ENCODE measurements at regions not wholly inside any gene's neighbourhood (a gene's known extent, or its start where the extent isn't known, plus 50 kb on each side); places are given as distances from the start of the nearest gene placed in this dataset.
"Not testable (repeated sequence)": the region's sequence is repeated elsewhere in the genome, so short reads cannot be mapped to it uniquely, and the experiment has no call there.

DNA sequence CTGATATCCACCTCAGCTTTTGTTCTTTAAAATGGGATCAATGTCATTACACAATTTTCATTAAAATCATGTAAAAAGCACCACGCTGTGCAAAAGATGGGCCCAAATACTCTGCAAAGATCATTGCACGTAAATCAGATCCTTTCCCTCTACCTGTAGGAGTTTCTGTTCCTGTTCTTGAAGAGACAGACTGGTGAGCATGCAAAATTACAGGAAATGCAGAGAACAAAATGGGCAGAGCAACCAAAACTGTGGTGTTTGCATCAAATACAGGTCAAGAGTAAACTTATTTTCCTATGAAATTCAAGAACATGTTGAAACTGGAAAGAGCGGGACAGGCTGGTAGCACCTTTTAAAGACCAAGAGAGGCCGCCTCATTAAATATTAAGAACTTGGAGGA lies 294.9 kb upstream of the ADGRL2 start (continued):
- TF ChIP-seq CREB1 (IDR thresholded peaks at IDR 0.05) (no peak), POU5F1 (IDR thresholded peaks at IDR 0.05; ENCODE audit: low read depth, low read length) (no peak), CHD2 (IDR thresholded peaks at IDR 0.05; ENCODE audit: low read length) (no peak)

DNA sequence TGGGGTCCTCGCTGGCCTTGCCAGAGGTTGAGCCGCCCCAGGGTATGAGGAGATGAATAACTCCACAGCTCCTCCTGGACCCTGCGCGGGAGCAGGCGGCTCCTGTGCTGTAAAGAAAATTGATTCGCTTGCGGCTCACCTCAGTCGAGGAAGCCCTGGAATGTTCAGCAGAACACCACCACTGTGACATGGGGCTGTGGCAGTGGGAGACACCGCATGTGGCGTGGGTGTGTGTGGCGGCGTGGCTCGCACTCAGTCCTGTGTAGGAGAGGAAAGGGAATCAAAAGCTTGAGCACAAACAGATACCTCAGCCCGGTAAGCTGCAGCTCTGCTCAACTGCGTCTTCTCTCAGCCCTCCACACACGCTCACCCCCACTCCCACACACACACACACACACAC lies 295.9 kb upstream of the ADGRL2 start:
- FAIRE-seq; DNase-seq (ENCODE audit: low read depth in 1 of 2, low spot score in 2 of 2); H3K9ac ChIP-seq (replicated peaks in 1 of 4; ENCODE audit: extremely low read depth in 1 of 4, low read depth in 3 of 4, low read length in 3 of 4); H3K4ac ChIP-seq (replicated peaks; ENCODE audit: insufficient read length, low read depth, low read length); H2BK5ac ChIP-seq (ENCODE audit: low read depth, low read length); H3K23me2 ChIP-seq (ENCODE audit: low read depth, low read length); H2BK120ac ChIP-seq (replicated peaks; ENCODE audit: low read depth, low read length); H2BK12ac ChIP-seq (ENCODE audit: low read depth, low read length); H3K79me2 ChIP-seq (ENCODE audit: control insufficient read depth in 1 of 2, insufficient read depth in 2 of 2, low read length in 2 of 2); H3K23ac ChIP-seq (ENCODE audit: insufficient read length); CTCF ChIA-PET (ENCODE audit: partially characterized antibody); H4K8ac ChIP-seq (ENCODE audit: extremely low read depth, insufficient read depth, low read length); H4K5ac ChIP-seq (ENCODE audit: insufficient read length, low read depth, low read length); H2BK20ac ChIP-seq (ENCODE audit: low read length); H3K18ac ChIP-seq (ENCODE audit: extremely low read depth, low read length); H3K14ac ChIP-seq (ENCODE audit: insufficient read length); H3K36me3 ChIP-seq (ENCODE audit: control insufficient read depth in 2 of 4, insufficient read depth in 4 of 4, low read length in 3 of 4); H3K4me3 ChIP-seq (ENCODE audit: extremely low read depth in 1 of 4, insufficient read depth in 2 of 4, low read depth in 3 of 4, low read length in 4 of 4); H2AFZ ChIP-seq (ENCODE audit: low read length); H3K4me1 ChIP-seq (replicated peaks in 1 of 4; ENCODE audit: control insufficient read depth in 3 of 4, insufficient read depth in 4 of 4, low read length in 3 of 4); H3K27me3 ChIP-seq (replicated peaks in 1 of 4; ENCODE audit: control insufficient read depth in 3 of 4, extremely low read depth in 1 of 4, insufficient read depth in 3 of 4, low read length in 3 of 4); H3K79me1 ChIP-seq (ENCODE audit: low read depth, low read length); H3K56ac ChIP-seq (replicated peaks; ENCODE audit: insufficient read length, low read depth, low read length); H2AK5ac ChIP-seq (ENCODE audit: low read depth, low read length); H3K9me3 ChIP-seq (ENCODE audit: insufficient read depth in 2 of 2, low read depth in 1 of 2, low read length in 1 of 2); H3K4me2 ChIP-seq (ENCODE audit: insufficient read depth in 1 of 2, low read depth in 2 of 2, low read length in 2 of 2); H2BK15ac ChIP-seq (ENCODE audit: low read length); H4K91ac ChIP-seq (replicated peaks; ENCODE audit: insufficient read length, low read length); H4K20me1 ChIP-seq (replicated peaks in 1 of 2; ENCODE audit: control insufficient read depth in 1 of 2, insufficient read depth in 2 of 2, low read length in 2 of 2); H3K27ac ChIP-seq (ENCODE audit: low read depth, low read length): not testable (repeated sequence)
- POLR2A ChIA-PET (ENCODE audit: partially characterized antibody) = interaction anchor here (0.6 kb wide), 1 partner anchor 10 kb away, joined by 3 read pairs; no protein-coding TSS in a partner anchor
- 93% methylated on average over 9 of the region's 16 CpGs; no CpG with 5 or more reads in 1 of the 2 experiments for WGBS, 2 experiments (ENCODE audit: extremely low coverage in 1 of 2, insufficient coverage in 1 of 2, insufficient read length in 1 of 2, insufficient replicate concordance in 2 of 2, low coverage in 1 of 2, low lambda C conversion rate in 2 of 2, missing lambda C conversion rate in 1 of 2)

All from H1 (cell line).